Astrocyte of the cerebellum (primary cell): ENCODE measurements at regions not wholly inside any gene's neighbourhood (a gene's known extent, or its start where the extent isn't known, plus 50 kb on each side); places are given as distances from the start of the nearest gene placed in this dataset.

Source experiments
- DNase-seq: peaks from one replicate; pipeline ENCODE4 v3.0.0-alpha.2; 2011; ENCODE audit warnings: low read depth
- H3K4me3 ChIP-seq: 2 replicates; pipeline ENCODE4 v1.5.1; 2011; ENCODE audit warnings: mild to moderate bottlenecking, low read depth, low read length, moderate library complexity
- in situ Hi-C: cut with HindIII; loops from 2 replicates; pipeline ENCODE4 v1.10.0; 2017; ENCODE audit warnings: low sequenced_read_pairs
- TF ChIP-seq, protein P1 (sequence below): IDR thresholded peaks from 2 replicates; pipeline ENCODE4 v1.5.1; 2012; ENCODE audit warnings: low read length, low read depth, moderate library complexity, mild to moderate bottlenecking; ENCODE audit errors: missing control alignments

DNA sequence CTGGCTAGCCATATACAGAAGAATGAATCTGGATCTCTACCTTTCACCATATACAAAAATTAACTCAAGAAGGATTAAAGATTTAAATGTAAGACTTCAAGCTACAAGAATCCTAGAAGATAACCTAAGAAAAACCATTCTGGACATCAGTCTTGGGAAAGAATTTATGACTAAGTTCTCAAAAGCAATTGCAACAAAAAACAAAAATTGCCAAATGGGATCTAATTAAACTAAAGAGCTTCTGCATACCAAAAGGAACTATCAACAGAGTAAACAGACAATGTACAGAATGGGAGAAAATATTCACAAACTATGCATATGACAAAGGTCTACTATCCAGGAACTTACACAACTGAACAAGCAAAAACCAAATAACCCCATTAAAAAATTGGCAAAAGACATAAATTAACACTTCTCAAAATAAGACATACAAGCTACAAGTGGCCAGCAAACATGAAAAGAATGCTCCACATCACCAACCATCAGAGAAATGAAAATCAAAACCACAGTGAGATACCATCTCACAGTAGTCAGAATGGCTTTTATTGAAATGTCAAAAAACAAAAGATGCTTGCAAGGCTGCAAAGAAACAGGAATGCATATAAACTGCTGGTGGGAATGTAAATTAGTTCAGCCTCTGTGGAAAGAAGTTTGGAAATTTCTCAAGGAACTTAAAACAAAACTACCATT, 66.8 kb upstream of the RSPO3 start:
- no peak overlapping the region for H3K4me3 ChIP-seq
- in situ Hi-C loops = no loop called here
- TF ChIP-seq, protein P1, sequence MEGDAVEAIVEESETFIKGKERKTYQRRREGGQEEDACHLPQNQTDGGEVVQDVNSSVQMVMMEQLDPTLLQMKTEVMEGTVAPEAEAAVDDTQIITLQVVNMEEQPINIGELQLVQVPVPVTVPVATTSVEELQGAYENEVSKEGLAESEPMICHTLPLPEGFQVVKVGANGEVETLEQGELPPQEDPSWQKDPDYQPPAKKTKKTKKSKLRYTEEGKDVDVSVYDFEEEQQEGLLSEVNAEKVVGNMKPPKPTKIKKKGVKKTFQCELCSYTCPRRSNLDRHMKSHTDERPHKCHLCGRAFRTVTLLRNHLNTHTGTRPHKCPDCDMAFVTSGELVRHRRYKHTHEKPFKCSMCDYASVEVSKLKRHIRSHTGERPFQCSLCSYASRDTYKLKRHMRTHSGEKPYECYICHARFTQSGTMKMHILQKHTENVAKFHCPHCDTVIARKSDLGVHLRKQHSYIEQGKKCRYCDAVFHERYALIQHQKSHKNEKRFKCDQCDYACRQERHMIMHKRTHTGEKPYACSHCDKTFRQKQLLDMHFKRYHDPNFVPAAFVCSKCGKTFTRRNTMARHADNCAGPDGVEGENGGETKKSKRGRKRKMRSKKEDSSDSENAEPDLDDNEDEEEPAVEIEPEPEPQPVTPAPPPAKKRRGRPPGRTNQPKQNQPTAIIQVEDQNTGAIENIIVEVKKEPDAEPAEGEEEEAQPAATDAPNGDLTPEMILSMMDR = no peak
- peak; percentile 81 for DNase-seq

GRCh38 chr6:127053032-127053874, 65.2 kb upstream of the RSPO3 start:
- TF ChIP-seq, protein P1 = no peak
- in situ Hi-C loops = no loop called here
- H3K4me3 ChIP-seq = no peak overlapping the region
- DNase-seq = no peak

DNA sequence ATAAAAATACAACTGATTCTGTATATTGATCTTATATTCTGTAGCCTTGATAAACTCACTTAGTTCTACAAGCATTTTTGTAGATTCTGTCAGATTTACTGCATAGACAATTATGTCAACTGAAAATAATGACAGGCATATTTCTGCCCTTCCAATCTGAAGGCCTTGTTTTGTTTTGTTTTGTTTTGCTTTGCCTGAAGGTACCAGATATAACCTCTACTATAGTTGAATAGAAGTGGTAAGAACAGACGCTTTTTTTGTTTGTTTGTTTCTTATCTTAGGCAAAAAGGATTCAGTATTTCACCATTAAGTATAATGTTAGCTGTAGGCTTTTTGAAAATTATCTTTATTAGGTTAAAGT, 64.6 kb upstream of the RSPO3 start:
- TF ChIP-seq, protein P1 = no peak
- no peak overlapping the region for H3K4me3 ChIP-seq
- in situ Hi-C loops = no loop called here
- no peak for DNase-seq

GRCh38 chr6:127058027-127058426, 60.4 kb upstream of the RSPO3 start:
- in situ Hi-C loops = no loop called here
- peak; percentile 13 for DNase-seq
- H3K4me3 ChIP-seq = no peak overlapping the region
- TF ChIP-seq, protein P1 = no peak

DNA sequence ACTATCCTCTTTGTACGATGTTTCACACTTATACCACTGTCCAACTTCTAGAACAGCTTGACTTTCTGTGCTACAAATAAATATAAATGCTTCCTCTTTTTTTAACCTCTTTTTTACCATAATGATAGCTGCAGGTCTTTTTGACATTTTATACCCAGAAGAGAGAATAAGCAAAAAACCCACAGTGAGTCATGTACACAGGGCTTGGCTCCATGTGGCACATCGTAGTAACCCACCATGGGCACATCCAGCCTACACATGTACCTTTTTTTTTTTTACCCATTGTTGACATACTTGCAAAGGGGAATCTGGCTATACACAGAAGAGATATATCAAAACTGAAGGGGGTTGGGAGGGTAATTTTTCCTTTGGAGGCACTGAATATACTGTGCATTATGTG, 59.5 kb upstream of the RSPO3 start:
- no peak for DNase-seq
- no peak overlapping the region for H3K4me3 ChIP-seq
- in situ Hi-C loops = no loop called here
- TF ChIP-seq, protein P1 = no peak
